Upper lobe of left lung (tissue), 6 donors: ENCODE measurements at regions not wholly inside any gene's neighbourhood (a gene's known extent, or its start where the extent isn't known, plus 50 kb on each side); places are given as distances from the start of the nearest gene placed in this dataset.

Experiments
- ATAC-seq, 2 donors: fragments of 200-7000 bp; cut with Tn5 transposase; one replicate each; pipeline ENCODE4 v1.9.1; 2022; ENCODE audit warnings: mild to moderate bottlenecking in 2 of 2, moderate library complexity in 2 of 2; ENCODE audit not compliant: low FRiP score in 2 of 2
- DNase-seq, 2 donors: peaks; one replicate each; pipeline ENCODE4 v3.0.0-alpha.2; 2019 to 2020
- H3K27ac ChIP-seq, 4 donors: fragments of 200-600 bp; sonication (generic); one replicate each; pipeline ENCODE4 v1.5.1; 2016 to 2019
- H3K27me3 ChIP-seq, 4 donors: fragments of 200-600 bp; sonication (generic); one replicate each; pipeline ENCODE4 v1.5.1; 2017 to 2019
- H3K36me3 ChIP-seq, 4 donors: fragments of 200-600 bp; sonication (generic); one replicate each; pipeline ENCODE4 v1.5.1; 2016 to 2019
- H3K4me1 ChIP-seq, 4 donors: fragments of 200-600 bp; sonication (generic); one replicate each; pipeline ENCODE4 v1.5.1; 2018 to 2019
- H3K4me3 ChIP-seq, 4 donors: fragments of 200-600 bp; sonication (generic); one replicate each; pipeline ENCODE4 v1.5.1; 2017 to 2019; ENCODE audit warnings: mild to moderate bottlenecking in 2 of 4, moderate library complexity in 1 of 4
- H3K9me3 ChIP-seq, 4 donors: fragments of 200-600 bp; sonication (generic); one replicate each; pipeline ENCODE4 v1.5.1; 2018 to 2019
- CTCF ChIP-seq, 6 experiments: fragments of 450-650 bp in 4 of 6; fragments of 200-600 bp in 2 of 6; sonication (generic) in 2 of 6; IDR thresholded peaks; one replicate each; pipeline ENCODE4 v1.5.1; 2016 to 2019; ENCODE audit warnings: antibody characterized with exemption in 6 of 6
- EP300 ChIP-seq, 4 donors: sonication (generic); formaldehyde crosslinking; IDR thresholded peaks; one replicate each; pipeline ENCODE4 v1.5.1; 2017; ENCODE audit warnings: antibody characterized with exemption in 4 of 4, control low read depth in 2 of 4
- POLR2A ChIP-seq, 4 donors: fragments of 450-650 bp; IDR thresholded peaks; one replicate each; pipeline ENCODE4 v1.5.1; 2016 to 2017; ENCODE audit warnings: antibody characterized with exemption in 4 of 4, mild to moderate bottlenecking in 2 of 4
- POLR2AphosphoS5 ChIP-seq, 2 donors: sonication (generic); formaldehyde crosslinking; IDR thresholded peaks; one replicate each; pipeline ENCODE4 v1.5.1; 2017; ENCODE audit warnings: antibody characterized with exemption in 2 of 2
- WGBS, 2 donors: methylation state at CpG; one replicate each; pipeline ENCODE4 v1.1.5; 2017 to 2018; 5-methylcytosine and 5-hydroxymethylcytosine counted together
- donor health status: DM: no; HTN: no; CAD: no; lungs with moderate emphysema.
- donor health status: DM: no; HTN: yes; CAD: no; lungs with severe emphysema.

DNA sequence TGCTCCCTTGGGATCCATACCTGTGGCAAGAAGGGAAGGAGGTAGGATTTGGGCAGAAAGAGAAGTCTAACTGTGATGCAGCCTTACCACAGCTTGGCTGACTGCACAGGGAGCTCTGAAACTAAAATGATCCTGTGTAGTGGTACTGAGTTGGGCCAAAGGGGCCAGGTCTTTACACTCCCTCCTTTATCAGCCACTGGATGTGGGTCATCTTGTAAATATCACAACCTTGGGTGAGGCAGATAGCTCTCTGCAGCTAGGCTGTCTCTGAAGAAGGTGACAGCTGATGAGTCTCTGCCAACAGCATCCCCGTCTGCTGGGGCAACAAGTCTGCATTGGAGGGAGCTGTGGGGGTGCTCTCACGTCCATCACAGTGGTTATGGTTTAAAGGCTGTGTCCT lies 95.9 kb upstream of the CAND1 start:
- H3K4me1 ChIP-seq, result no peaks in the 10 kb centered on the region
- H3K36me3 ChIP-seq, result no peaks in the 10 kb centered on the region
- WGBS, 2 donors, result 63 to 70% methylated on average over 2 of the region's 2 CpGs
- no peak overlapping the region for H3K4me3 ChIP-seq
- no peaks in the 10 kb centered on the region for H3K27me3 ChIP-seq
- H3K9me3 ChIP-seq, result no peaks in the 10 kb centered on the region
- no peak for DNase-seq
- TF ChIP-seq POLR2A (IDR thresholded peaks at IDR 0.05), result no peak
- TF ChIP-seq POLR2AphosphoS5 (IDR thresholded peaks at IDR 0.05), result no peak
- TF ChIP-seq CTCF (IDR thresholded peaks at IDR 0.05), result no peak
- no peak for TF ChIP-seq EP300 (IDR thresholded peaks at IDR 0.05)
- ATAC-seq, result no peak
- no peak overlapping the region for H3K27ac ChIP-seq

DNA sequence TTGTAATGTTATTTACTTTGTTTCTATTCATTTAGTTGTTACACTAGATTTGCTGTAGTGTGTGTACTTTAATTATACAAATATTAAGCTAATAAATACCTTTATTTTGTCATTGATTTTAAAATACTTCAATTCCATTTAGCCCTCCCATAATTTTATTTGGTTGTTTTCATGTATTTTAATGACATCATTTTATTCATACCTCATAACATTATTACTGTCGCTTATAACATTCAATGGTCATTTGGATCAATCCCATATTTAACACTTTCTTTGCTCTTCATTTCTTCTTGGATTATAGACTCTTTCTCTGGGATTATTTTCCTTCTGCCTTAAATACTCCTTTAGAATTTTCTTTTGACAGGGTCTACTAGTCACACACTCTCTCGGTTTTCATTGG lies 86.6 kb upstream of the CAND1 start:
- TF ChIP-seq CTCF (IDR thresholded peaks at IDR 0.05) (no peak), POLR2A (IDR thresholded peaks at IDR 0.05) (no peak), EP300 (IDR thresholded peaks at IDR 0.05) (no peak), POLR2AphosphoS5 (IDR thresholded peaks at IDR 0.05) (no peak)
- Histone ChIP-seq H3K27ac (no peak overlapping the region), H3K4me3 (no peak overlapping the region), H3K9me3 (no peaks in the 10 kb centered on the region), H3K36me3 (no peaks in the 10 kb centered on the region), H3K4me1 (no peaks in the 10 kb centered on the region), H3K27me3 (no peaks in the 10 kb centered on the region)
- no peak for DNase-seq
- 77 to 83% methylated on average over 2 of the region's 2 CpGs for WGBS, 2 donors
- ATAC-seq, result no peak

GRCh38 chr12:67193704-67194103 lies 75.5 kb upstream of the CAND1 start:
- H3K36me3 ChIP-seq, result no peaks in the 10 kb centered on the region
- H3K27ac ChIP-seq, result no peak overlapping the region
- TF ChIP-seq CTCF (IDR thresholded peaks at IDR 0.05), result no peak
- no peaks in the 10 kb centered on the region for H3K4me1 ChIP-seq
- ATAC-seq (no peak), DNase-seq (no peak)
- H3K9me3 ChIP-seq, result no peaks in the 10 kb centered on the region
- H3K4me3 ChIP-seq, result no peak overlapping the region
- no peaks in the 10 kb centered on the region for H3K27me3 ChIP-seq

DNA sequence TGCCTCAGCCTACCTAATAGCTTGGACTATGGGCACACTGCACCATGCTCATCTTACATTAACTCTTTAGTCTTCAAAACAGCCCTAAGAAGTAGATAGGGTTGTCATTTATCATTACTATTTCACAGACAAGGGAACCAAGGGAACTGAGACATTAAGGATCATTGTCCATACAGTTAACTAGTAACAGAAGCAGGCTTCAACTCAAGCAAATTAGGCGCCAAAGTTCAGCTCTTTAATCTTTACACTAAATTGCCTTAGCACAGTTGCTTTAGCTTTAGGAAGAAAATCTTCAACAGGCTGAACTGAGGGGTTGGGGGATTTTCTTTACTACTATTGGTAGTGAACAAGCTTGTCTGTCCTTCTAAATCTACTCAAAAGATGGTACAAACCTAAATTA lies 68.8 kb upstream of the CAND1 start:
- no peak for TF ChIP-seq CTCF (IDR thresholded peaks at IDR 0.05)
- no peak for TF ChIP-seq POLR2A (IDR thresholded peaks at IDR 0.05)
- TF ChIP-seq POLR2AphosphoS5 (IDR thresholded peaks at IDR 0.05), result no peak
- no peak for TF ChIP-seq EP300 (IDR thresholded peaks at IDR 0.05)
- Histone ChIP-seq H3K9me3 (no peaks in the 10 kb centered on the region), H3K4me3 (no peak overlapping the region), H3K27me3 (no peaks in the 10 kb centered on the region), H3K4me1 (no peaks in the 10 kb centered on the region), H3K36me3 (no peaks in the 10 kb centered on the region), H3K27ac (no peak overlapping the region)
- 0% methylated on average over 1 of the region's 1 CpG for WGBS, 2 donors
- ATAC-seq, result no peak
- DNase-seq, result no peak

- Histone ChIP-seq H3K4me1 (no peaks in the 10 kb centered on the region), H3K36me3 (no peaks in the 10 kb centered on the region), H3K27me3 (no peaks in the 10 kb centered on the region), H3K4me3 (no peak overlapping the region), H3K27ac (no peak overlapping the region), H3K9me3 (no peaks in the 10 kb centered on the region)
- TF ChIP-seq CTCF (IDR thresholded peaks at IDR 0.05), result no peak
- TF ChIP-seq POLR2AphosphoS5 (IDR thresholded peaks at IDR 0.05), result no peak
- TF ChIP-seq EP300 (IDR thresholded peaks at IDR 0.05), result no peak
- DNase-seq (no peak), ATAC-seq (no peak)
- WGBS, 2 donors, result 61 to 63% methylated on average over 7 of the region's 7 CpGs
Observed at GRCh38 chr12:67202011-67202677, 67.0 kb upstream of the CAND1 start.
